ENCODE measurements at regions not wholly inside any gene's neighbourhood (a gene's known extent, or its start where the extent isn't known, plus 50 kb on each side); places are given as distances from the start of the nearest gene placed in this dataset.

GRCh38 chrX:127300511-127300910, 481.0 kb downstream of the PRR32 start:
- no peaks in the 10 kb centered on the region for H3K27me3 ChIP-seq (ENCODE audit: control insufficient read depth in 2 of 2, insufficient read depth in 2 of 2, low read length in 2 of 2)
- H3K9me3 ChIP-seq (ENCODE audit: control insufficient read depth in 2 of 3, low read length in 3 of 3) = no peaks in the 10 kb centered on the region
- peaks cover 0 to 3% (median 0%) of the 10 kb centered on the region in 11 donors for H3K9me3 Mint-ChIP-seq

GRCh38 chrX:127302841-127303240, 483.3 kb downstream of the PRR32 start:
- no peaks in the 10 kb centered on the region for H3K9me3 ChIP-seq (ENCODE audit: control insufficient read depth in 2 of 3, low read length in 3 of 3)
- no peaks in the 10 kb centered on the region for H3K27me3 ChIP-seq (ENCODE audit: control insufficient read depth in 2 of 2, insufficient read depth in 2 of 2, low read length in 2 of 2)
- POLR2A ChIA-PET = no interaction called here
- H3K4me3 ChIP-seq (ENCODE audit: low read length) = no peak overlapping the region
- H3K36me3 ChIP-seq (ENCODE audit: control insufficient read depth in 2 of 3, insufficient read depth in 3 of 3, low read length in 3 of 3) = no peaks in the 10 kb centered on the region
- peaks cover 0 to 6% (median 0%) of the 10 kb centered on the region in 11 donors for H3K9me3 Mint-ChIP-seq
- H3K27ac Mint-ChIP-seq = no peak overlapping the region
- H3K4me3 Mint-ChIP-seq = no peak overlapping the region
- no peaks in the 10 kb centered on the region for H3K4me1 ChIP-seq (ENCODE audit: control insufficient read depth in 2 of 2, insufficient read depth in 2 of 2, low read length in 2 of 2)
- ATAC-seq = no peak
- H3K36me3 Mint-ChIP-seq = no peaks in the 10 kb centered on the region
- H3K27me3 Mint-ChIP-seq = no peaks in the 10 kb centered on the region
- intact Hi-C loops (cut with micrococcal nuclease) = no loop called here
- CTCF ChIA-PET = no interaction called here
- H3K4me1 Mint-ChIP-seq = no peaks in the 10 kb centered on the region
- DNase-seq = no peak
- H3K27ac ChIP-seq (ENCODE audit: low read depth, low read length) = no peak overlapping the region

More at GRCh38 chrX:127300511-127300910, 481.0 kb downstream of the PRR32 start:
- Mint-ChIP-seq H3K4me3 (no peak overlapping the region), H3K27ac (no peak overlapping the region), H3K27me3 (no peaks in the 10 kb centered on the region), H3K4me1 (no peaks in the 10 kb centered on the region), H3K36me3 (no peaks in the 10 kb centered on the region)
- POLR2A ChIA-PET = no interaction called here
- no peak overlapping the region for H3K4me3 ChIP-seq (ENCODE audit: low read length)
- no peaks in the 10 kb centered on the region for H3K36me3 ChIP-seq (ENCODE audit: control insufficient read depth in 2 of 3, insufficient read depth in 3 of 3, low read length in 3 of 3)
- no peak overlapping the region for H3K27ac ChIP-seq (ENCODE audit: low read depth, low read length)
- CTCF ChIA-PET = no interaction called here
- no peaks in the 10 kb centered on the region for H3K4me1 ChIP-seq (ENCODE audit: control insufficient read depth in 2 of 2, insufficient read depth in 2 of 2, low read length in 2 of 2)
- ATAC-seq (no peak), DNase-seq (no peak)
- intact Hi-C loops (cut with micrococcal nuclease) = no loop called here

GRCh38 chrX:127305013-127305412, 485.5 kb downstream of the PRR32 start:
- CTCF ChIA-PET = no interaction called here
- ATAC-seq = no peak
- Histone ChIP-seq H3K27me3 (ENCODE audit: control insufficient read depth in 2 of 2, insufficient read depth in 2 of 2, low read length in 2 of 2) (no peaks in the 10 kb centered on the region), H3K9me3 (ENCODE audit: control insufficient read depth in 2 of 3, low read length in 3 of 3) (no peaks in the 10 kb centered on the region), H3K36me3 (ENCODE audit: control insufficient read depth in 2 of 3, insufficient read depth in 3 of 3, low read length in 3 of 3) (no peaks in the 10 kb centered on the region), H3K4me1 (ENCODE audit: control insufficient read depth in 2 of 2, insufficient read depth in 2 of 2, low read length in 2 of 2) (no peaks in the 10 kb centered on the region), H3K27ac (ENCODE audit: low read depth, low read length) (no peak overlapping the region), H3K4me3 (ENCODE audit: low read length) (no peak overlapping the region)
- intact Hi-C loops (cut with micrococcal nuclease) = no loop called here
- no peaks in the 10 kb centered on the region for H3K36me3 Mint-ChIP-seq
- H3K27me3 Mint-ChIP-seq = no peaks in the 10 kb centered on the region
- peaks cover 0 to 9% (median 3%) of the 10 kb centered on the region in 11 donors for H3K9me3 Mint-ChIP-seq
- POLR2A ChIA-PET = no interaction called here
- H3K4me1 Mint-ChIP-seq = no peaks in the 10 kb centered on the region
- H3K27ac Mint-ChIP-seq = no peak overlapping the region
- H3K4me3 Mint-ChIP-seq = no peak overlapping the region
- no peak for DNase-seq

- intact Hi-C loops (cut with micrococcal nuclease) = no loop called here
- no peaks in the 10 kb centered on the region for H3K4me1 ChIP-seq (ENCODE audit: control insufficient read depth in 2 of 2, insufficient read depth in 2 of 2, low read length in 2 of 2)
- H3K9me3 ChIP-seq (ENCODE audit: control insufficient read depth in 2 of 3, low read length in 3 of 3) = no peaks in the 10 kb centered on the region
- no peak overlapping the region for H3K27ac ChIP-seq (ENCODE audit: low read depth, low read length)
- no peak for DNase-seq
- no peaks in the 10 kb centered on the region for H3K36me3 ChIP-seq (ENCODE audit: control insufficient read depth in 2 of 3, insufficient read depth in 3 of 3, low read length in 3 of 3)
- Mint-ChIP-seq H3K4me1 (no peaks in the 10 kb centered on the region), H3K9me3 (peaks cover 0 to 9% (median 3%) of the 10 kb centered on the region in 11 donors), H3K4me3 (no peak overlapping the region), H3K27ac (no peak overlapping the region), H3K36me3 (no peaks in the 10 kb centered on the region), H3K27me3 (no peaks in the 10 kb centered on the region)
- no peaks in the 10 kb centered on the region for H3K27me3 ChIP-seq (ENCODE audit: control insufficient read depth in 2 of 2, insufficient read depth in 2 of 2, low read length in 2 of 2)
- no peak overlapping the region for H3K4me3 ChIP-seq (ENCODE audit: low read length)
- POLR2A ChIA-PET = no interaction called here
- ATAC-seq = no peak
- CTCF ChIA-PET = no interaction called here
These were observed 486.7 kb downstream of the PRR32 start for GRCh38 chrX:127306262-127306661.

GRCh38 chrX:127313635-127314034, 494.1 kb downstream of the PRR32 start:
- ATAC-seq (no peak), DNase-seq (no peak)
- Mint-ChIP-seq H3K27me3 (no peaks in the 10 kb centered on the region), H3K36me3 (no peaks in the 10 kb centered on the region), H3K4me1 (no peaks in the 10 kb centered on the region), H3K4me3 (no peak overlapping the region), H3K27ac (no peak overlapping the region), H3K9me3 (peaks cover 0 to 4% (median 0%) of the 10 kb centered on the region in 11 donors)
- ChIA-PET POLR2A (no interaction called here), CTCF (no interaction called here)
- Histone ChIP-seq H3K27me3 (ENCODE audit: control insufficient read depth in 2 of 2, insufficient read depth in 2 of 2, low read length in 2 of 2) (no peaks in the 10 kb centered on the region), H3K9me3 (ENCODE audit: control insufficient read depth in 2 of 3, low read length in 3 of 3) (no peaks in the 10 kb centered on the region), H3K4me1 (ENCODE audit: control insufficient read depth in 2 of 2, insufficient read depth in 2 of 2, low read length in 2 of 2) (no peaks in the 10 kb centered on the region), H3K4me3 (ENCODE audit: low read length) (no peak overlapping the region), H3K27ac (ENCODE audit: low read depth, low read length) (no peak overlapping the region), H3K36me3 (ENCODE audit: control insufficient read depth in 2 of 3, insufficient read depth in 3 of 3, low read length in 3 of 3) (no peaks in the 10 kb centered on the region)
- intact Hi-C loops (cut with micrococcal nuclease) = no loop called here

- DNase-seq (no peak), ATAC-seq (no peak)
- Histone ChIP-seq H3K27me3 (ENCODE audit: control insufficient read depth in 2 of 2, insufficient read depth in 2 of 2, low read length in 2 of 2) (no peaks in the 10 kb centered on the region), H3K27ac (ENCODE audit: low read depth, low read length) (no peak overlapping the region), H3K4me3 (ENCODE audit: low read length) (no peak overlapping the region), H3K9me3 (ENCODE audit: control insufficient read depth in 2 of 3, low read length in 3 of 3) (no peaks in the 10 kb centered on the region), H3K4me1 (ENCODE audit: control insufficient read depth in 2 of 2, insufficient read depth in 2 of 2, low read length in 2 of 2) (no peaks in the 10 kb centered on the region), H3K36me3 (ENCODE audit: control insufficient read depth in 2 of 3, insufficient read depth in 3 of 3, low read length in 3 of 3) (no peaks in the 10 kb centered on the region)
- ChIA-PET POLR2A (no interaction called here), CTCF (no interaction called here)
- Mint-ChIP-seq H3K4me3 (no peak overlapping the region), H3K27me3 (no peaks in the 10 kb centered on the region), H3K4me1 (no peaks in the 10 kb centered on the region), H3K36me3 (no peaks in the 10 kb centered on the region), H3K9me3 (peaks cover 0 to 5% (median 0%) of the 10 kb centered on the region in 11 donors), H3K27ac (no peak overlapping the region)
- intact Hi-C loops (cut with micrococcal nuclease) = no loop called here
These were observed 497.6 kb downstream of the PRR32 start for GRCh38 chrX:127317159-127317558.

GRCh38 chrX:127324128-127324527, 504.6 kb downstream of the PRR32 start:
- H3K36me3 Mint-ChIP-seq = no peaks in the 10 kb centered on the region

More at GRCh38 chrX:127324128-127324527, 504.6 kb downstream of the PRR32 start:
- DNase-seq (no peak), ATAC-seq (no peak)
- Histone ChIP-seq H3K27me3 (ENCODE audit: control insufficient read depth in 2 of 2, insufficient read depth in 2 of 2, low read length in 2 of 2) (no peaks in the 10 kb centered on the region), H3K27ac (ENCODE audit: low read depth, low read length) (no peak overlapping the region), H3K36me3 (ENCODE audit: control insufficient read depth in 2 of 3, insufficient read depth in 3 of 3, low read length in 3 of 3) (no peaks in the 10 kb centered on the region), H3K9me3 (ENCODE audit: control insufficient read depth in 2 of 3, low read length in 3 of 3) (no peaks in the 10 kb centered on the region), H3K4me3 (ENCODE audit: low read length) (no peak overlapping the region), H3K4me1 (ENCODE audit: control insufficient read depth in 2 of 2, insufficient read depth in 2 of 2, low read length in 2 of 2) (no peaks in the 10 kb centered on the region)
- intact Hi-C loops (cut with micrococcal nuclease) = no loop called here
- H3K27me3 Mint-ChIP-seq = no peaks in the 10 kb centered on the region
- ChIA-PET POLR2A (no interaction called here), CTCF (no interaction called here)
- peaks cover 0 to 5% (median 0%) of the 10 kb centered on the region in 11 donors for H3K9me3 Mint-ChIP-seq
- H3K27ac Mint-ChIP-seq = no peak overlapping the region
- H3K4me3 Mint-ChIP-seq = no peak overlapping the region
- no peaks in the 10 kb centered on the region for H3K4me1 Mint-ChIP-seq
